Right lobe of liver (tissue), 4 donors: ENCODE measurements at regions not wholly inside any gene's neighbourhood (a gene's known extent, or its start where the extent isn't known, plus 50 kb on each side); places are given as distances from the start of the nearest gene placed in this dataset.

Experiments used
- CTCF ChIP-seq, 4 donors: fragments of 200-600 bp in 3 of 4; fragments of 450-650 bp in 1 of 4; IDR thresholded peaks; one replicate each; pipeline versions ENCODE4 v1.5.1 to v1.8.0; 2016 to 2022; ENCODE audit warnings: antibody characterized with exemption in 4 of 4, mild to moderate bottlenecking in 2 of 4
- POLR2A ChIP-seq: fragments of 450-650 bp; IDR thresholded peaks from one replicate; pipeline ENCODE4 v1.6.1; 2017; ENCODE audit warnings: antibody characterized with exemption, mild to moderate bottlenecking
- donor health status: DM: no; HTN: no; CAD: no.
- donor health status: DM: no; HTN: no; CAD: no.
- donor health status: DM: no; HTN: yes; CAD: no.

DNA sequence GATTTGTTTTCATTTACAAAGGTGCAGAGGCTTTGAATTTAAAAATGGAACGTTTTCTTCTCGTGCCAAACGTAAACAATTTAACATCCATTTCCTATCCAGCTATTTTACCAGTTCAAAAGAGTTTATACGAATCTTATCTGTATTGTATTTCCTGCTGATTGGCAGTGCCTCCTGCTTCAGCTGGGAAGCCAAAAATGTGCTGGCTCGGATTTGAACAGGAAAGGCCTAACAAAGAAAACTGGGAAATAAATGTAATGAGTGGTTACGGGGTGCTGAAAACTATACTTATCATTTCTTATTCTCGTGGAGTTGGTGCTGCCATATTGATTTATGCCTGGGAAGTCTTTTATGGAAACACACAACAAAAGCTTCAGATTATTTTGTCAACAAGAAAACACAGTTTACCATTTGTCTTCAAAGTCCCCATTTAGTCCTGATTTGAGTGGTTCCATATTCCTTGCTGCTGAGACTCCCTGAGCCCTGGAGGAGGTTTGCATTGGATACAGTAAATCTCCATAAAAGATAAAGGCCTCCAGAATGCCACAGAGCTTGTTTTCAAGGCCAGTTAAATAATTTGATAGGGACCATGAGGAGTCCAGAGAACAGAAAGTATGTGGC lies 507.4 kb downstream of the RASEF start:
- no peak for TF ChIP-seq CTCF (IDR thresholded peaks at IDR 0.05)
- TF ChIP-seq POLR2A: no peak
